ENCODE measurements at regions not wholly inside any gene's neighbourhood (a gene's known extent, or its start where the extent isn't known, plus 50 kb on each side); places are given as distances from the start of the nearest gene placed in this dataset.
A peak's percentile ranks its signal among the peaks of the same experiment; 100 is the strongest.

- BruUV-seq (replicated peaks) = no TSS peak
- POLR2A ChIA-PET = no interaction called here
- H3K9me3 ChIP-seq (ENCODE audit: control insufficient read depth in 1 of 2, insufficient read depth in 1 of 2, low read depth in 1 of 2, low read length in 2 of 2) = no peaks in the 10 kb centered on the region
- no peaks in the 10 kb centered on the region for H3K9me2 ChIP-seq (ENCODE audit: insufficient read depth)
- peak; percentile 73 for DNase-seq (ENCODE audit: low read depth, low spot score)
- intact Hi-C loops (cut with micrococcal nuclease) = loop anchor here (1.0 to 10.0 kb wide), 2 partner anchors 156 to 243 kb away; no protein-coding TSS in a partner anchor
- peak; percentile 89 for ATAC-seq
- H4K20me1 ChIP-seq (ENCODE audit: insufficient read depth) = no peaks in the 10 kb centered on the region
- RAD21 ChIA-PET (ENCODE audit: low non-redundant PET in 1 of 2, low total read pairs in 2 of 2, uncharacterized antibody in 2 of 2, unreplicated experiment in 2 of 2) = interaction anchor here (0.6 to 1.4 kb wide), 6 partner anchors 68 to 293 kb away, joined by 3 to 8 read pairs (median 6); no protein-coding TSS in a partner anchor
- TF ChIP-seq CEBPB (IDR thresholded peaks at IDR 0.05; ENCODE audit: low read depth) (no peak), CTCF (IDR thresholded peaks at IDR 0.05 in 2 of 3, conservative IDR thresholded peaks at IDR 0.05 in 1 of 3; ENCODE audit: borderline replicate concordance in 1 of 3, insufficient read depth in 1 of 3, low read depth in 2 of 3, low read length in 2 of 3) (peak; percentile 79 to 93 (median 87)), RAD21 (IDR thresholded peaks at IDR 0.05; ENCODE audit: low read depth) (peak; percentile 93), CBX3 (IDR thresholded peaks at IDR 0.05; ENCODE audit: low read depth) (no peak), YY1 (IDR thresholded peaks at IDR 0.05; ENCODE audit: extremely low read depth, insufficient replicate concordance, low read depth, low read length) (peak; percentile 10)
- peak overlapping the region; percentile 6 to 17; a peak in 3 of 4 replicates for H3K4me3 ChIP-seq (replicated peaks in 1 of 2; ENCODE audit: low read depth in 1 of 2, low read length in 2 of 2)
- peaks cover 20 to 25% of the 10 kb centered on the region in 2 experiments for H3K4me1 ChIP-seq (ENCODE audit: control insufficient read depth in 1 of 2, insufficient read depth in 2 of 2, low read length in 2 of 2)
- peak overlapping the region; percentile 56 for H3K27ac ChIP-seq (ENCODE audit: low read depth, low read length)
- 0 out of 2 replicates have a peak overlapping the region, but pooled peaks have one; percentile 8 for H3K9ac ChIP-seq (ENCODE audit: low read length)
- H3K27me3 ChIP-seq (ENCODE audit: insufficient read depth, low read length) = no peaks in the 10 kb centered on the region
- H2AFZ ChIP-seq (ENCODE audit: low read depth, low read length, poor library complexity, severe bottlenecking) = peak overlapping the region; percentile 85
- no peaks in the 10 kb centered on the region for H3K36me3 ChIP-seq (ENCODE audit: control insufficient read depth in 1 of 2, insufficient read depth in 2 of 2, low read length in 2 of 2)
- H3K4me2 ChIP-seq (ENCODE audit: low read length) = peak overlapping the region; percentile 68
- CTCF ChIA-PET = interaction anchor here (0.6 to 3.0 kb wide), 23 partner anchors 10 to 1090 kb away, joined by 3 to 27 read pairs (median 4); no protein-coding TSS in a partner anchor
- H3K79me2 ChIP-seq (ENCODE audit: insufficient read depth, low read length) = no peaks in the 10 kb centered on the region
These were observed 194.2 kb downstream of the UACA start for GRCh38 chr15:70569091-70569713.

GRCh38 chr15:70566989-70567388 lies 196.4 kb downstream of the UACA start:
- H3K36me3 ChIP-seq (ENCODE audit: control insufficient read depth in 1 of 2, insufficient read depth in 2 of 2, low read length in 2 of 2) = no peaks in the 10 kb centered on the region
- BruUV-seq (replicated peaks) = no TSS peak
- H2AFZ ChIP-seq (ENCODE audit: low read depth, low read length, poor library complexity, severe bottlenecking) = no peak overlapping the region
- no peaks in the 10 kb centered on the region for H3K79me2 ChIP-seq (ENCODE audit: insufficient read depth, low read length)
- ChIA-PET RAD21 (ENCODE audit: low non-redundant PET in 1 of 2, low total read pairs in 2 of 2, uncharacterized antibody in 2 of 2, unreplicated experiment in 2 of 2) (no interaction called here), POLR2A (no interaction called here), CTCF (no interaction called here)
- H3K27me3 ChIP-seq (ENCODE audit: insufficient read depth, low read length) = no peaks in the 10 kb centered on the region
- no peak overlapping the region for H3K4me3 ChIP-seq (replicated peaks in 1 of 2; ENCODE audit: low read depth in 1 of 2, low read length in 2 of 2)
- H3K9me2 ChIP-seq (ENCODE audit: insufficient read depth) = no peaks in the 10 kb centered on the region
- H3K4me1 ChIP-seq (ENCODE audit: control insufficient read depth in 1 of 2, insufficient read depth in 2 of 2, low read length in 2 of 2) = peaks cover 20 to 25% of the 10 kb centered on the region in 2 experiments
- H3K27ac ChIP-seq (ENCODE audit: low read depth, low read length) = no peak overlapping the region
- no peaks in the 10 kb centered on the region for H4K20me1 ChIP-seq (ENCODE audit: insufficient read depth)
- no peak for ATAC-seq
- no peaks in the 10 kb centered on the region for H3K9me3 ChIP-seq (ENCODE audit: control insufficient read depth in 1 of 2, insufficient read depth in 1 of 2, low read depth in 1 of 2, low read length in 2 of 2)
- no peak for DNase-seq (ENCODE audit: low read depth, low spot score)
- no peak overlapping the region for H3K9ac ChIP-seq (ENCODE audit: low read length)
- intact Hi-C loops (cut with micrococcal nuclease) = loop anchor here (10.0 kb wide), 1 partner anchor 158 kb away; no protein-coding TSS in a partner anchor
- H3K4me2 ChIP-seq (ENCODE audit: low read length) = no peak overlapping the region
- TF ChIP-seq TCF7L2 (IDR thresholded peaks at IDR 0.05; ENCODE audit: borderline replicate concordance, extremely low read depth, insufficient read depth, insufficient read length) = no peak
- TF ChIP-seq RAD21 (IDR thresholded peaks at IDR 0.05; ENCODE audit: low read depth) = no peak
- no peak for TF ChIP-seq REST (IDR thresholded peaks at IDR 0.05; ENCODE audit: low read depth)
- no peak for TF ChIP-seq ZNF274 (IDR thresholded peaks at IDR 0.05; ENCODE audit: low read depth, low read length)
- TF ChIP-seq CTCF (IDR thresholded peaks at IDR 0.05 in 2 of 3, conservative IDR thresholded peaks at IDR 0.05 in 1 of 3; ENCODE audit: borderline replicate concordance in 1 of 3, insufficient read depth in 1 of 3, low read depth in 2 of 3, low read length in 2 of 3) = no peak
